GM23248 (cell line): ENCODE measurements at regions not wholly inside any gene's neighbourhood (a gene's known extent, or its start where the extent isn't known, plus 50 kb on each side); places are given as distances from the start of the nearest gene placed in this dataset.

Experiments used
- EZH2 ChIP-seq: fragments of 200-600 bp; sonication (generic); IDR thresholded peaks from 2 replicates; pipeline ENCODE4 v1.6.1; 2018; ENCODE audit warnings: antibody characterized with exemption, mild to moderate bottlenecking; ENCODE audit not compliant: insufficient read depth, poor library complexity, severe bottlenecking
- EZH2phosphoT487 ChIP-seq: fragments of 200-600 bp; sonication (generic); IDR thresholded peaks from 2 replicates; pipeline ENCODE4 v1.6.1; 2018; ENCODE audit warnings: antibody characterized with exemption, moderate library complexity, mild to moderate bottlenecking, low read depth; ENCODE audit not compliant: insufficient read depth

GRCh38 chr10:64795847-64796246 lies 1274.6 kb downstream of the REEP3 start:
- TF ChIP-seq EZH2 (no peak), EZH2phosphoT487 (no peak)
